ENCODE measurements at regions not wholly inside any gene's neighbourhood (a gene's known extent, or its start where the extent isn't known, plus 50 kb on each side); places are given as distances from the start of the nearest gene placed in this dataset.

DNA sequence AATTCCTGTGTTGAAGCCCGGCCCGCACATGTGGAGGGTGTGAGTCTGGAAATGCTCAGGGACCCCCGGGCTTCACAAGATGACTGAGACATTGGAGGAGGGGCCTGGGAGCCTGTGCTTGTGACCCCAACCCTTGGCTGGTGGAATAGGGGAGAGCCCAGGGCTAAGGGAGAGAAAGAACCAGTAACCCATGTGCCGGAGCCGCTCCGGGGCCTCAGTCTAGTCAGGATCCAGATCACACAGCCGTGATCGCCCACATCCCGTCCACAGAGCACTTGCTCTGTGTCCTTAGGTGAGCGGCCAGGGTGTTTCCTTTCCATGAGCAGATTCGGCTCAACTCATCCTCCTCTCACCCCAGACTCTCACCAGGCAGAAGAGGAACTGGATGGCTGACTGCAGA is 152.3 kb upstream of the RPS6KA2 start:
- TF ChIP-seq, protein P1, sequence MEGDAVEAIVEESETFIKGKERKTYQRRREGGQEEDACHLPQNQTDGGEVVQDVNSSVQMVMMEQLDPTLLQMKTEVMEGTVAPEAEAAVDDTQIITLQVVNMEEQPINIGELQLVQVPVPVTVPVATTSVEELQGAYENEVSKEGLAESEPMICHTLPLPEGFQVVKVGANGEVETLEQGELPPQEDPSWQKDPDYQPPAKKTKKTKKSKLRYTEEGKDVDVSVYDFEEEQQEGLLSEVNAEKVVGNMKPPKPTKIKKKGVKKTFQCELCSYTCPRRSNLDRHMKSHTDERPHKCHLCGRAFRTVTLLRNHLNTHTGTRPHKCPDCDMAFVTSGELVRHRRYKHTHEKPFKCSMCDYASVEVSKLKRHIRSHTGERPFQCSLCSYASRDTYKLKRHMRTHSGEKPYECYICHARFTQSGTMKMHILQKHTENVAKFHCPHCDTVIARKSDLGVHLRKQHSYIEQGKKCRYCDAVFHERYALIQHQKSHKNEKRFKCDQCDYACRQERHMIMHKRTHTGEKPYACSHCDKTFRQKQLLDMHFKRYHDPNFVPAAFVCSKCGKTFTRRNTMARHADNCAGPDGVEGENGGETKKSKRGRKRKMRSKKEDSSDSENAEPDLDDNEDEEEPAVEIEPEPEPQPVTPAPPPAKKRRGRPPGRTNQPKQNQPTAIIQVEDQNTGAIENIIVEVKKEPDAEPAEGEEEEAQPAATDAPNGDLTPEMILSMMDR (conservative IDR thresholded peaks at IDR 0.05; ENCODE audit: low read length) = no peak
- TF ChIP-seq EZH2phosphoT487 (IDR thresholded peaks at IDR 0.05; ENCODE audit: borderline replicate concordance, low read depth, low read length) = no peak
